ENCODE measurements at regions not wholly inside any gene's neighbourhood (a gene's known extent, or its start where the extent isn't known, plus 50 kb on each side); places are given as distances from the start of the nearest gene placed in this dataset.

DNA sequence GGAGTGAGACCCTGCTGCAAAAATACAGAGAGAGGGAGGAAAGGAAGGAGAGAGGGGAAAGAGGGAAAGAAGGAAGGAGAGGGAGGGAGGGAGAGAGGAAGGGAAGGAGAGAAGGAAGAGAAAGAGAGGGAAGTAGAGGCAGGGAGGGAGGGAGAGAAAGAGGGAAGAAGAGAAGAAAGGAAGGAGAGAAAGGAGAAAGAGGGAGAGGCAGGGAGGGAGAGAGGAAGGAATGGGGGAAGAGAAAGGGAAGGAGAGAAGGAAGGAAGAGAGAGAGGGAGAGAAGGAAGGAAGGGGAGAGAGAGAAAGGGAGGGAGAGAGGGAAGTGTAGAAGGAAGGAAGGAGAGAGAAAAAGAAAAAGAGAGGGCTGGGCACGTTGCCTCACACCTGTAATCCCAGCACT lies 121.7 kb downstream of the TMEM130 start:
- DNase-seq (ENCODE audit: low read depth, low spot score): no peak
- no peak overlapping the region for H3K9ac ChIP-seq (ENCODE audit: low read length)
- H3K4me1 ChIP-seq (ENCODE audit: control insufficient read depth in 1 of 2, insufficient read depth in 2 of 2, low read length in 2 of 2): no peaks in the 10 kb centered on the region
- H3K79me2 ChIP-seq (ENCODE audit: insufficient read depth, low read length): no peaks in the 10 kb centered on the region
- ATAC-seq: no peak
- TF ChIP-seq ZNF274 (IDR thresholded peaks at IDR 0.05; ENCODE audit: low read depth, low read length): no peak
- TF ChIP-seq SRF (IDR thresholded peaks at IDR 0.05; ENCODE audit: low read depth): no peak
- no peak for TF ChIP-seq CEBPB (IDR thresholded peaks at IDR 0.05; ENCODE audit: low read depth)
- TF ChIP-seq, protein P1, sequence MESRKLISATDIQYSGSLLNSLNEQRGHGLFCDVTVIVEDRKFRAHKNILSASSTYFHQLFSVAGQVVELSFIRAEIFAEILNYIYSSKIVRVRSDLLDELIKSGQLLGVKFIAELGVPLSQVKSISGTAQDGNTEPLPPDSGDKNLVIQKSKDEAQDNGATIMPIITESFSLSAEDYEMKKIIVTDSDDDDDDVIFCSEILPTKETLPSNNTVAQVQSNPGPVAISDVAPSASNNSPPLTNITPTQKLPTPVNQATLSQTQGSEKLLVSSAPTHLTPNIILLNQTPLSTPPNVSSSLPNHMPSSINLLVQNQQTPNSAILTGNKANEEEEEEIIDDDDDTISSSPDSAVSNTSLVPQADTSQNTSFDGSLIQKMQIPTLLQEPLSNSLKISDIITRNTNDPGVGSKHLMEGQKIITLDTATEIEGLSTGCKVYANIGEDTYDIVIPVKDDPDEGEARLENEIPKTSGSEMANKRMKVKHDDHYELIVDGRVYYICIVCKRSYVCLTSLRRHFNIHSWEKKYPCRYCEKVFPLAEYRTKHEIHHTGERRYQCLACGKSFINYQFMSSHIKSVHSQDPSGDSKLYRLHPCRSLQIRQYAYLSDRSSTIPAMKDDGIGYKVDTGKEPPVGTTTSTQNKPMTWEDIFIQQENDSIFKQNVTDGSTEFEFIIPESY (IDR thresholded peaks at IDR 0.05; ENCODE audit: extremely low read depth, insufficient replicate concordance, low read length): no peak
- TF ChIP-seq CBX3 (IDR thresholded peaks at IDR 0.05; ENCODE audit: low read depth): no peak
- TF ChIP-seq EGR1 (IDR thresholded peaks at IDR 0.05; ENCODE audit: low read depth): no peak
- H3K36me3 ChIP-seq (ENCODE audit: control insufficient read depth in 1 of 2, insufficient read depth in 2 of 2, low read length in 2 of 2): no peaks in the 10 kb centered on the region
- no peak overlapping the region for H3K27ac ChIP-seq (ENCODE audit: low read depth, low read length)
- ChIA-PET CTCF (no interaction called here), RAD21 (ENCODE audit: low non-redundant PET in 1 of 2, low total read pairs in 2 of 2, uncharacterized antibody in 2 of 2, unreplicated experiment in 2 of 2) (no interaction called here), POLR2A (no interaction called here)
- no peaks in the 10 kb centered on the region for H3K27me3 ChIP-seq (ENCODE audit: insufficient read depth, low read length)
- BruUV-seq (replicated peaks): no TSS peak
- no peaks in the 10 kb centered on the region for H4K20me1 ChIP-seq (ENCODE audit: insufficient read depth)
- H3K4me3 ChIP-seq (replicated peaks in 1 of 2; ENCODE audit: low read depth in 1 of 2, low read length in 2 of 2): no peak overlapping the region
- no peaks in the 10 kb centered on the region for H3K9me2 ChIP-seq (ENCODE audit: insufficient read depth)
- no peak overlapping the region for H3K4me2 ChIP-seq (ENCODE audit: low read length)
- no peaks in the 10 kb centered on the region for H3K9me3 ChIP-seq (ENCODE audit: control insufficient read depth in 1 of 2, insufficient read depth in 1 of 2, low read depth in 1 of 2, low read length in 2 of 2)
- intact Hi-C loops (cut with micrococcal nuclease): no loop called here
- H2AFZ ChIP-seq (ENCODE audit: low read depth, low read length, poor library complexity, severe bottlenecking): no peak overlapping the region

DNA sequence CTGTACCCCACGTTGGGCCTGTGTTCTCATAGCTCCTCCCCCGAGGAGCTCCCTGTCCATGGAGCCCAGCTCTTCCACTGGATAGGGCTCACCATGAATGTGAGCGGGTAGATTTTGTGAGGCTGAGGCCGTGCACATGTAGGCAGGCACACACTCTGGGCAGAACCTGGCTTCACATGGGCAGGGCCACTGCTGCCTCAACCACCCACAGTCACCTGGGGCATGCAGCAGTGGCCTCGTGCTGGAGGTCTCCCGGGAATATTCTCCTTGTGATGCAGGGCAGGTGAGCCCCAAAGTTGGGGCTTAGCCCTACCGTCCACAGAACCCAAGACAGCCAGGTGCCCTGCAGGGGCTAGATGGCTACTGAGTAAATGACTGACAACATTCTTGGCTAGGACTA lies 116.6 kb downstream of the TMEM130 start:
- Histone ChIP-seq H3K9ac (ENCODE audit: low read length) (no peak overlapping the region), H3K79me2 (ENCODE audit: insufficient read depth, low read length) (no peaks in the 10 kb centered on the region), H3K27ac (ENCODE audit: low read depth, low read length) (no peak overlapping the region), H3K9me3 (ENCODE audit: control insufficient read depth in 1 of 2, insufficient read depth in 1 of 2, low read depth in 1 of 2, low read length in 2 of 2) (no peaks in the 10 kb centered on the region), H4K20me1 (ENCODE audit: insufficient read depth) (no peaks in the 10 kb centered on the region), H3K4me2 (ENCODE audit: low read length) (no peak overlapping the region), H3K27me3 (ENCODE audit: insufficient read depth, low read length) (no peaks in the 10 kb centered on the region), H3K4me3 (replicated peaks in 1 of 2; ENCODE audit: low read depth in 1 of 2, low read length in 2 of 2) (no peak overlapping the region), H2AFZ (ENCODE audit: low read depth, low read length, poor library complexity, severe bottlenecking) (no peak overlapping the region), H3K4me1 (ENCODE audit: control insufficient read depth in 1 of 2, insufficient read depth in 2 of 2, low read length in 2 of 2) (no peaks in the 10 kb centered on the region), H3K9me2 (ENCODE audit: insufficient read depth) (no peaks in the 10 kb centered on the region), H3K36me3 (ENCODE audit: control insufficient read depth in 1 of 2, insufficient read depth in 2 of 2, low read length in 2 of 2) (no peaks in the 10 kb centered on the region)
- intact Hi-C loops (cut with micrococcal nuclease): no loop called here
- ATAC-seq: no peak
- ChIA-PET RAD21 (ENCODE audit: low non-redundant PET in 1 of 2, low total read pairs in 2 of 2, uncharacterized antibody in 2 of 2, unreplicated experiment in 2 of 2) (no interaction called here), POLR2A (no interaction called here), CTCF (no interaction called here)
- no peak for DNase-seq (ENCODE audit: low read depth, low spot score)
- BruUV-seq (replicated peaks): no TSS peak
- TF ChIP-seq, protein P2, sequence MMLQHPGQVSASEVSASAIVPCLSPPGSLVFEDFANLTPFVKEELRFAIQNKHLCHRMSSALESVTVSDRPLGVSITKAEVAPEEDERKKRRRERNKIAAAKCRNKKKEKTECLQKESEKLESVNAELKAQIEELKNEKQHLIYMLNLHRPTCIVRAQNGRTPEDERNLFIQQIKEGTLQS (IDR thresholded peaks at IDR 0.05): no peak
- TF ChIP-seq, protein P3, sequence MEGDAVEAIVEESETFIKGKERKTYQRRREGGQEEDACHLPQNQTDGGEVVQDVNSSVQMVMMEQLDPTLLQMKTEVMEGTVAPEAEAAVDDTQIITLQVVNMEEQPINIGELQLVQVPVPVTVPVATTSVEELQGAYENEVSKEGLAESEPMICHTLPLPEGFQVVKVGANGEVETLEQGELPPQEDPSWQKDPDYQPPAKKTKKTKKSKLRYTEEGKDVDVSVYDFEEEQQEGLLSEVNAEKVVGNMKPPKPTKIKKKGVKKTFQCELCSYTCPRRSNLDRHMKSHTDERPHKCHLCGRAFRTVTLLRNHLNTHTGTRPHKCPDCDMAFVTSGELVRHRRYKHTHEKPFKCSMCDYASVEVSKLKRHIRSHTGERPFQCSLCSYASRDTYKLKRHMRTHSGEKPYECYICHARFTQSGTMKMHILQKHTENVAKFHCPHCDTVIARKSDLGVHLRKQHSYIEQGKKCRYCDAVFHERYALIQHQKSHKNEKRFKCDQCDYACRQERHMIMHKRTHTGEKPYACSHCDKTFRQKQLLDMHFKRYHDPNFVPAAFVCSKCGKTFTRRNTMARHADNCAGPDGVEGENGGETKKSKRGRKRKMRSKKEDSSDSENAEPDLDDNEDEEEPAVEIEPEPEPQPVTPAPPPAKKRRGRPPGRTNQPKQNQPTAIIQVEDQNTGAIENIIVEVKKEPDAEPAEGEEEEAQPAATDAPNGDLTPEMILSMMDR (IDR thresholded peaks at IDR 0.05 in 2 of 3, conservative IDR thresholded peaks at IDR 0.05 in 1 of 3; ENCODE audit: borderline replicate concordance in 1 of 3, insufficient read depth in 1 of 3, low read depth in 2 of 3, low read length in 2 of 3): no peak
- TF ChIP-seq EZH2 (IDR thresholded peaks at IDR 0.05) (no peak), RAD21 (IDR thresholded peaks at IDR 0.05; ENCODE audit: low read depth) (no peak), POLR2A (IDR thresholded peaks at IDR 0.05; ENCODE audit: borderline replicate concordance, extremely low read depth, insufficient read depth, insufficient read length) (no peak), SIN3A (IDR thresholded peaks at IDR 0.05; ENCODE audit: low read depth) (no peak), CEBPB (IDR thresholded peaks at IDR 0.05; ENCODE audit: low read depth) (no peak)
- TF ChIP-seq, protein P4, sequence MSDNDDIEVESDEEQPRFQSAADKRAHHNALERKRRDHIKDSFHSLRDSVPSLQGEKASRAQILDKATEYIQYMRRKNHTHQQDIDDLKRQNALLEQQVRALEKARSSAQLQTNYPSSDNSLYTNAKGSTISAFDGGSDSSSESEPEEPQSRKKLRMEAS (IDR thresholded peaks at IDR 0.05): no peak
- TF ChIP-seq, protein P5, sequence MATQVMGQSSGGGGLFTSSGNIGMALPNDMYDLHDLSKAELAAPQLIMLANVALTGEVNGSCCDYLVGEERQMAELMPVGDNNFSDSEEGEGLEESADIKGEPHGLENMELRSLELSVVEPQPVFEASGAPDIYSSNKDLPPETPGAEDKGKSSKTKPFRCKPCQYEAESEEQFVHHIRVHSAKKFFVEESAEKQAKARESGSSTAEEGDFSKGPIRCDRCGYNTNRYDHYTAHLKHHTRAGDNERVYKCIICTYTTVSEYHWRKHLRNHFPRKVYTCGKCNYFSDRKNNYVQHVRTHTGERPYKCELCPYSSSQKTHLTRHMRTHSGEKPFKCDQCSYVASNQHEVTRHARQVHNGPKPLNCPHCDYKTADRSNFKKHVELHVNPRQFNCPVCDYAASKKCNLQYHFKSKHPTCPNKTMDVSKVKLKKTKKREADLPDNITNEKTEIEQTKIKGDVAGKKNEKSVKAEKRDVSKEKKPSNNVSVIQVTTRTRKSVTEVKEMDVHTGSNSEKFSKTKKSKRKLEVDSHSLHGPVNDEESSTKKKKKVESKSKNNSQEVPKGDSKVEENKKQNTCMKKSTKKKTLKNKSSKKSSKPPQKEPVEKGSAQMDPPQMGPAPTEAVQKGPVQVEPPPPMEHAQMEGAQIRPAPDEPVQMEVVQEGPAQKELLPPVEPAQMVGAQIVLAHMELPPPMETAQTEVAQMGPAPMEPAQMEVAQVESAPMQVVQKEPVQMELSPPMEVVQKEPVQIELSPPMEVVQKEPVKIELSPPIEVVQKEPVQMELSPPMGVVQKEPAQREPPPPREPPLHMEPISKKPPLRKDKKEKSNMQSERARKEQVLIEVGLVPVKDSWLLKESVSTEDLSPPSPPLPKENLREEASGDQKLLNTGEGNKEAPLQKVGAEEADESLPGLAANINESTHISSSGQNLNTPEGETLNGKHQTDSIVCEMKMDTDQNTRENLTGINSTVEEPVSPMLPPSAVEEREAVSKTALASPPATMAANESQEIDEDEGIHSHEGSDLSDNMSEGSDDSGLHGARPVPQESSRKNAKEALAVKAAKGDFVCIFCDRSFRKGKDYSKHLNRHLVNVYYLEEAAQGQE (IDR thresholded peaks at IDR 0.05; ENCODE audit: low read depth): no peak

Measured in HCT116 (cell line).